MM.1S (cell line): ENCODE measurements at regions not wholly inside any gene's neighbourhood (a gene's known extent, or its start where the extent isn't known, plus 50 kb on each side); places are given as distances from the start of the nearest gene placed in this dataset.

ENCODE experiments used
- DNase-seq: peaks from one replicate; pipeline ENCODE4 v3.0.0-alpha.2; 2015
- H2AFZ ChIP-seq: fragments of 300-600 bp; sonication (generic); 2 replicates; pipeline ENCODE4 v1.6.0; 2016; ENCODE audit warnings: antibody characterized with exemption, low read length
- H3F3A ChIP-seq: fragments of 300-600 bp; sonication (generic); 2 replicates; pipeline ENCODE4 v1.6.1; 2016; ENCODE audit warnings: mild to moderate bottlenecking, antibody characterized with exemption, low read length, moderate library complexity, mixed read lengths; ENCODE audit not compliant: insufficient read depth
- H3K27ac ChIP-seq: fragments of 300-600 bp; sonication (generic); 2 replicates; pipeline ENCODE4 v1.5.1; 2016; ENCODE audit warnings: mild to moderate bottlenecking, low read length
- H3K27me3 ChIP-seq: fragments of 300-600 bp; sonication (generic); replicated peaks from 2 replicates; pipeline ENCODE4 v1.6.0; 2016; ENCODE audit warnings: low read length; ENCODE audit not compliant: insufficient read depth
- H3K36me3 ChIP-seq: fragments of 300-600 bp; sonication (generic); replicated peaks from 2 replicates; pipeline ENCODE4 v1.6.1; 2016; ENCODE audit warnings: mild to moderate bottlenecking, low read length, mixed read lengths; ENCODE audit not compliant: insufficient read depth
- H3K4me1 ChIP-seq: fragments of 300-600 bp; sonication (generic); 2 replicates; pipeline ENCODE4 v1.6.1; 2016; ENCODE audit warnings: low read length, mixed read lengths
- H3K4me2 ChIP-seq: fragments of 300-600 bp; sonication (generic); 2 replicates; pipeline ENCODE4 v1.6.0; 2016; ENCODE audit warnings: low read depth, low read length
- H3K4me3 ChIP-seq: fragments of 300-600 bp; sonication (generic); 2 replicates; pipeline ENCODE4 v1.5.1; 2016; ENCODE audit warnings: low read length, mixed read lengths
- H3K79me2 ChIP-seq: fragments of 300-600 bp; sonication (generic); 2 replicates; pipeline ENCODE4 v1.6.1; 2016; ENCODE audit warnings: mixed run types, low read length, mixed read lengths
- H3K9ac ChIP-seq: fragments of 300-600 bp; sonication (generic); 2 replicates; pipeline ENCODE4 v1.6.1; 2016; ENCODE audit warnings: low read length, mixed read lengths
- H3K9me2 ChIP-seq: fragments of 300-600 bp; sonication (generic); replicated peaks from 2 replicates; pipeline ENCODE4 v1.6.1; 2016; ENCODE audit warnings: mild to moderate bottlenecking, low read length, mixed read lengths; ENCODE audit not compliant: insufficient read depth
- H3K9me3 ChIP-seq: fragments of 300-600 bp; sonication (generic); replicated peaks from 2 replicates; pipeline ENCODE4 v1.6.1; 2016; ENCODE audit warnings: mild to moderate bottlenecking, low read length, mixed read lengths; ENCODE audit not compliant: insufficient read depth
- H4K20me1 ChIP-seq: fragments of 300-600 bp; sonication (generic); 2 replicates; pipeline ENCODE4 v1.6.1; 2016; ENCODE audit warnings: mild to moderate bottlenecking, low read length, moderate library complexity, mixed read lengths; ENCODE audit not compliant: insufficient read depth
- CTCF ChIP-seq: fragments of 300-600 bp; sonication (generic); IDR thresholded peaks from 2 replicates; pipeline ENCODE4 v1.5.1; 2016; ENCODE audit warnings: antibody characterized with exemption, low read length, mixed read lengths
- EZH2 ChIP-seq: fragments of 300-600 bp; sonication (generic); optimal IDR thresholded peaks from 2 replicates; pipeline ENCODE3; 2017; ENCODE audit warnings: low read depth, mild to moderate bottlenecking, antibody characterized with exemption, low read length, mixed read lengths
- EZH2phosphoT487 ChIP-seq: fragments of 300-600 bp; sonication (generic); IDR thresholded peaks from 2 replicates; pipeline ENCODE4 v1.6.1; 2018; ENCODE audit warnings: antibody characterized with exemption, low read length

- TF ChIP-seq EZH2phosphoT487 (no peak), EZH2 (no peak), CTCF (no peak)
- H2AFZ ChIP-seq: no peak overlapping the region
- H4K20me1 ChIP-seq: no peaks in the 10 kb centered on the region
- no peak overlapping the region for H3K9ac ChIP-seq
- H3K9me2 ChIP-seq: no peaks in the 10 kb centered on the region
- H3K4me2 ChIP-seq: no peak overlapping the region
- no peaks in the 10 kb centered on the region for H3K79me2 ChIP-seq
- H3K27me3 ChIP-seq: peaks cover 67% of the 10 kb centered on the region
- H3K9me3 ChIP-seq: no peaks in the 10 kb centered on the region
- H3K27ac ChIP-seq: no peak overlapping the region
- H3K36me3 ChIP-seq: no peaks in the 10 kb centered on the region
- H3K4me1 ChIP-seq: no peaks in the 10 kb centered on the region
- DNase-seq: no peak
- no peak overlapping the region for H3K4me3 ChIP-seq
- no peaks in the 10 kb centered on the region for H3F3A ChIP-seq
These were observed 537.6 kb downstream of the MATN1 start for GRCh38 chr1:30185809-30186208.

- Histone ChIP-seq H3K9me3 (no peaks in the 10 kb centered on the region), H3K36me3 (no peaks in the 10 kb centered on the region), H2AFZ (no peak overlapping the region), H3K79me2 (no peaks in the 10 kb centered on the region), H3K27ac (no peak overlapping the region), H3F3A (no peaks in the 10 kb centered on the region), H3K4me3 (no peak overlapping the region), H4K20me1 (no peaks in the 10 kb centered on the region), H3K9ac (no peak overlapping the region), H3K4me2 (no peak overlapping the region), H3K9me2 (no peaks in the 10 kb centered on the region), H3K27me3 (peaks cover 67% of the 10 kb centered on the region), H3K4me1 (no peaks in the 10 kb centered on the region)
- no peak for TF ChIP-seq EZH2
- TF ChIP-seq EZH2phosphoT487: no peak
- TF ChIP-seq CTCF: no peak
- DNase-seq: no peak
These were observed 538.1 kb downstream of the MATN1 start for GRCh38 chr1:30185313-30185712.

GRCh38 chr1:30184393-30185141, 538.8 kb downstream of the MATN1 start:
- no peak overlapping the region for H3K9ac ChIP-seq
- no peaks in the 10 kb centered on the region for H3F3A ChIP-seq
- H4K20me1 ChIP-seq: no peaks in the 10 kb centered on the region
- no peak for TF ChIP-seq CTCF
- TF ChIP-seq EZH2phosphoT487: no peak
- no peak for TF ChIP-seq EZH2
- peaks cover 69% of the 10 kb centered on the region for H3K27me3 ChIP-seq
- H3K36me3 ChIP-seq: no peaks in the 10 kb centered on the region
- no peaks in the 10 kb centered on the region for H3K9me2 ChIP-seq
- H2AFZ ChIP-seq: no peak overlapping the region
- H3K4me2 ChIP-seq: no peak overlapping the region
- no peak overlapping the region for H3K27ac ChIP-seq
- H3K4me3 ChIP-seq: no peak overlapping the region
- no peaks in the 10 kb centered on the region for H3K9me3 ChIP-seq
- H3K79me2 ChIP-seq: no peaks in the 10 kb centered on the region
- H3K4me1 ChIP-seq: no peaks in the 10 kb centered on the region
- no peak for DNase-seq
